Ovary (tissue), 3 donors: ENCODE measurements at regions not wholly inside any gene's neighbourhood (a gene's known extent, or its start where the extent isn't known, plus 50 kb on each side); places are given as distances from the start of the nearest gene placed in this dataset.
"Not testable (repeated sequence)": the region's sequence is repeated elsewhere in the genome, so short reads cannot be mapped to it uniquely, and the experiment has no call there.

Experiments
- CTCF ChIP-seq, 3 donors: fragments of 450-650 bp in 2 of 3; fragments of 200-600 bp in 1 of 3; IDR thresholded peaks; one replicate each; pipeline versions ENCODE4 v1.5.1 to v1.8.0; 2016 to 2022; ENCODE audit warnings: antibody characterized with exemption in 3 of 3, mild to moderate bottlenecking in 1 of 3
- EP300 ChIP-seq: sonication (generic); formaldehyde crosslinking; IDR thresholded peaks from one replicate; pipeline ENCODE4 v1.6.1; 2017; ENCODE audit warnings: antibody characterized with exemption
- POLR2A ChIP-seq: fragments of 450-650 bp; IDR thresholded peaks from one replicate; pipeline ENCODE4 v1.6.1; 2017; ENCODE audit warnings: antibody characterized with exemption, mild to moderate bottlenecking, moderate library complexity
- donor health status: DM: no; HTN: no; CAD: no.

- TF ChIP-seq CTCF (IDR thresholded peaks at IDR 0.05); POLR2A; EP300: not testable (repeated sequence)
These were observed 373.8 kb downstream of the ZNF674 start for GRCh38 chrX:46171457-46171856.
